ENCODE measurements at regions not wholly inside any gene's neighbourhood (a gene's known extent, or its start where the extent isn't known, plus 50 kb on each side); places are given as distances from the start of the nearest gene placed in this dataset.
"Not testable (repeated sequence)": the region's sequence is repeated elsewhere in the genome, so short reads cannot be mapped to it uniquely, and the experiment has no call there.

- no peak for DNase-seq
Observed at GRCh38 chr13:56615572-56615971, 525.1 kb upstream of the PRR20A start.

DNA sequence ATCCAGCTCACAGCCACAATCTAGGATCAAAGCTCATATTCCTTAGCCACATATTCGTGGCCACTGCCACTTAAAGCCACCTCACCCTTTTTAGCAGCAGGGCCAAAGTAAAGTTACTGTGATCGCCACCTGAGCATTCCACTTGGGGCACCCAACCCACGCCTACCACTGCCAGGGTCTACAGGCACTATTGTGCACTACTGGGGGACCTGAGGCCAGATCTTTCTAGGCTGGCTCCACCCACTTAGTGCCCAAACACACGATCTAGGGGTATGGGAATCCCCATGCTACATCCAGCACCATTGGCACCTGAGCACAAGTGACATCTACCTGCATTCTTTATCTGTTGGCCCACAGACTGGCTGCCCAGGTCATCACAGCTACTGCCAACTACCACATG is 517.9 kb upstream of the PRR20A start:
- no peak for DNase-seq

- DNase-seq = not testable (repeated sequence)
Observed at GRCh38 chr13:56628886-56629285, 511.8 kb upstream of the PRR20A start.

DNA sequence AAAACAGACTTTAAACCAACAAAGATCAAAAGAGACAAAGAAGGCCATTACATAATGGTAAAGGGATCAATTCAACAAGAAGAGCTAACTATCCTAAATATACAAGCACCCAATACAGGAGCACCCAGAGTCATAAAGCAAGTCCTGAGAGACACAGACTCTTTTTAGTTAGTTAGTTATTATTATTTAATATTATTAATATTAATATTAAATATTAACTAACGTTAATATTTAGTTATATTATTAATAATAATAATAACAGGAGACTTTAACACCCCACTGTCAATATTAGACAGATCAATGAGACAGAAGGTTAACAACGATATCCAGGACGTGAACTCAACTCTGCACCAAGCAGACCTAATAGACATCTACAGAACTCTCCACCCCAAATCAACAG is 509.7 kb upstream of the PRR20A start:
- not testable (repeated sequence) for DNase-seq

- DNase-seq = no peak
Observed at GRCh38 chr13:56653043-56653442, 487.7 kb upstream of the PRR20A start.

- no peak for DNase-seq
Observed at GRCh38 chr13:56659041-56659471, 481.7 kb upstream of the PRR20A start.

DNA sequence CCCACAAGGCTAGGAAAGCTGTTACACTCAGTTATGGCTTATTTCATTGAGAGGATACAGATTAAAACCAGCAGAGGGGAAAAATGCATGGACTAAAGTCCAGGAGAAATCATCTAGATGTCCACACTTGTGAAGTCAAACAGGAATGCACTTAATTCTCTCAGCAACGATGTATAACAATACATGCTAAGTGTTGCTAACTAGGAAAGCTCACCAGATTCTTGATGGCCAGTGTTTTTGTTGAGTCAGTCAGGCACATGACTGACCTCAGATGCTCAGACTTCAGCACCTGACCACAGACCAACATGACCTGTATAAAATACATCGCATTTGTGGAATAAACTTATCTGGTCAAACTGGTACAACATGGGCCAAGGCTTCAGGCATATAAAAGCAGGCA is 470.2 kb upstream of the PRR20A start:
- no peak for DNase-seq

DNA sequence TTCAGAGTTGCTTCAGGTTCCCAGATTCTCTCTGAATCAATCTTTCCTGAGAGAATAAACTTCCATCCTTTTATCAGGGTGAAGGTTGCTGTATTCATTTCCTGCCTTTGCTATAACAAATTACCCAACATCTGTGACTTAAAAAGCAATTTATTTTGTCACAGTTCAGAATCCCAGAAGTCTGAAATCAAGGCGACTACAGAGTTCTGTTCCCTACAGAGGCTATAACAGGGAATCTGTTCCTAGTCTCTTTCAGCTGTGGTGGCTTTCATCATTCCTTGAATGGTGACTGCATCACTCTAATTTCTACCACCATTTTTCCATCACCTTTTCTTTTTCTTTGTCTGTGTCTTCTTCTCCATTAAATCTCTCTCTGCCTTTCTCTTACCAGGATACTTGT is 459.3 kb upstream of the PRR20A start:
- no peak for DNase-seq

GRCh38 chr13:56687131-56687530 is 453.6 kb upstream of the PRR20A start:
- no peak for DNase-seq

- no peak for DNase-seq
Observed at GRCh38 chr13:56697011-56697410, 443.7 kb upstream of the PRR20A start.

- no peak for DNase-seq
Observed at GRCh38 chr13:56700324-56700723, 440.4 kb upstream of the PRR20A start.

- no peak for DNase-seq
Observed at GRCh38 chr13:56706485-56706884, 434.2 kb upstream of the PRR20A start.

- no peak for DNase-seq
Observed at GRCh38 chr13:56713656-56714055, 427.1 kb upstream of the PRR20A start.

- DNase-seq = no peak
Observed at GRCh38 chr13:56718791-56719190, 421.9 kb upstream of the PRR20A start.

DNA sequence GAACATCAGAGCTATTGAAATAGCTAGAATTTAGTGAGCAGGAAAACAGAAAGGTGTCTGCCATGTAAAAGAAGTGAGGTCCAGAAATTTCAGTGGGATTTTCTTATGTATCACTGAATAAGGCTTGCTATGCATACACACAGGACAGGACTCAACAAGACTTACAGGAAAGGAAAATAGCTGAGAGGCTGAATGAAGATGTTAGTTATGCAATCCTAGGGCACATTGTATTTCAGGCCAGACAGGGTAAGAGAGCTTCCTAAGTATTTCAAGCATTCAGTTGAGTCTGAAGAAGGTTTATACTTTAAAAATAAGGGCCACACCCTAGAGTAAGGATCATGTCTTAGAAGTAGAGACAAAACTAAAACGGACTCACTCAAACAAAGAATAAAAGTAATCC is 419.9 kb upstream of the PRR20A start:
- no peak for DNase-seq

DNA sequence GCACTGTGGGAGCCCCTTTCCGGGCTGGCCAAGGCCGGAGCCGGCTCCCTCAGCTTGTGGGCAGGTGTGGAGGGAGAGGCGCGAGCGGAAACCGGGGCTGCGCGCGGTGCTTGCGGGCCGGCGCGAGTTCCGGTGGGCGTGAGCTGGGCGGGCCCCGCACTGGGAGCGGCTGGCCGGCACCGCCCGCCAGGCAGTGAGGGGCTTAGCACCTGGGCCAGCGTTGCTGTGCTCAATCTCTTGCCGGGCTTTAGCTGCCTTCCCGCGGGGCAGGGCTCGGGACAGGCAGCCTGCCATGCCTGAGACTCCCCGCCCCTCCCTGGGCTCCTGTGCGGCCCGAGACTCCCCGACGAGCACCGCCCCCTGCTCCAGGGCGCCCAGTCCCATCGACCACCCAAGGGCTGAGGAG is 405.2 kb upstream of the PRR20A start:
- DNase-seq = no peak

- no peak for DNase-seq
Observed at GRCh38 chr13:56736966-56737365, 403.8 kb upstream of the PRR20A start.

- no peak for DNase-seq
Observed at GRCh38 chr13:56752636-56753035, 388.1 kb upstream of the PRR20A start.

DNA sequence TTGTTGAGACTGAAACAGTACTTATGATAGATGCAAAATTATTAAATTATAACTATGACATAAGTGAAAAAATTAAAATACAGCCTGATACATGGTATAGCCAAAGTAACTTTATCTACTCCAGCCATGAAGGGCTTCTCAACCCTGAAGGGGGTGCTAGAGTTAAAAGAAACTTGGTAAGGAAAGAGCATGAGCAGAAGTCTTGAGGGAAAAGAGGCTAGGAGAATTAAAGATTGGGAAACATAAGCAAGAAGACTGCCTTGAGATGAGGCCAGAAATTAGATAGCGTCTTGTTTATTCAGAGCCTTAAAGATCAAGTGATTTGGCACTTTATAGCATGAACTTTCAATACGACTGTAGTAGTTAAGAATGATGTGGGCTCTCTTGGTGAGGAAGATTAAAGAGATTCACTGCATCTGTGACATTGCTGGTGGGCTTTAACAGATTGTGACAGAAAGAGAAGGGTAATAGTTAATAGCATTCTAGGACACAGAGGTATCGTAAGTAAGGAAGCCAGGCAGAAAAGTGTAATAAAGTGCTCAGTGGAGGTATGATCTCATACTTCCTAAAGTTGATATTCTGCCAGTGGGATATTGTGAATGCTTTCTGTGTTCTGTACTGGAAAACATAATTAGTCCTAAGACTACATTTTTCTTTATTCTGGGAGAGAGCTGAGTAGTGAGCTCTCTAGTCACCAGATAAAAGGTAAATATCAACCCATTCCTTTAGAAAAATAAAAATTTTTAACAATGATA is 385.4 kb upstream of the PRR20A start:
- DNase-seq = no peak

- not testable (repeated sequence) for DNase-seq
Observed at GRCh38 chr13:56763333-56763732, 377.4 kb upstream of the PRR20A start.

DNA sequence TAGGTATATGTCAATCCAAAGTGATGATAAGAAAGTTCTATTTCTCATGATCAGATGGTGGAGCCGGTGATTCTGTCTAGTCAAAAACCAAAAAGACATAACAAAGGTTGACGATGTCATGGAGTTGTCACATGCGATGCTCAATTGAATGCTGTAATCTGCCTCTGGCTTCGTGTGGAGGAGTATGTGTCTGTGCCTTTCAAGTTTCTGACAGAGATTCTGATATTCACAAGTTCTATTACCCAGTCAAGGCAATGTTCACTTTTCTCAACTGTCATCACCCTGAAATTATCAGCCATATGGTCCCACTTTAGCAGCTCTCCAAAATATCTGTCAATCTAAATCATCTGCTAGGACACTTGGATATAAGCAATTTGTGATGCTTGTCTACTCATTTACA is 367.6 kb upstream of the PRR20A start:
- no peak for DNase-seq

DNA sequence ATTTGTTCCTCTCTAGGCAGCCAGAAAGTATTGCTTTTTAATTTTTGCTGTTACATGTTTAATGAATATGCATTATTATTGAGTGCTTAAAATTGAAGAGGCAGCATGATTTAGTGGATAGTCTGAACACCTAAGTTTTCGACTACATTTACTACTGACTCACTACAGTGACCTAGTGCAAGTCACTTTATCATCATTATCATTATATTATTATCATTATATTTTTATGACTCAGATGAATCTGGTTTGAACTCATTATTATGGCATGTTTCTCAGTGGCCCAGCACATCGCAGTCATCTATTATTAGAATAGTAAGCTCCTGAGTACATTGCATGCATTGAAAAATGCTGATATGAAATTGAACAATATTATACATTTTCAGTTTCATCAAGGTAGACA is 351.2 kb upstream of the PRR20A start:
- no peak for DNase-seq

GRCh38 chr13:56837161-56837560 is 303.6 kb upstream of the PRR20A start:
- no peak for DNase-seq

- no peak for DNase-seq
Observed at GRCh38 chr13:56850852-56851251, 289.9 kb upstream of the PRR20A start.

GRCh38 chr13:56861476-56861875 is 279.2 kb upstream of the PRR20A start:
- DNase-seq = no peak
